Subcutaneous abdominal adipose tissue (tissue), 5 donors: ENCODE measurements at regions not wholly inside any gene's neighbourhood (a gene's known extent, or its start where the extent isn't known, plus 50 kb on each side); places are given as distances from the start of the nearest gene placed in this dataset.

Experiments used
- H3K27ac ChIP-seq: one replicate; pipeline ENCODE4 v1.7.0; 2013; ENCODE audit warnings: low read depth, mild to moderate bottlenecking, inconsistent platforms, low read length, moderate library complexity
- H3K27me3 ChIP-seq, 5 donors: one replicate each; pipeline ENCODE4 v1.7.0; 2013; ENCODE audit warnings: low read length in 5 of 5, inconsistent platforms in 1 of 5; ENCODE audit not compliant: control insufficient read depth in 5 of 5, insufficient read depth in 4 of 5
- H3K36me3 ChIP-seq, 5 donors: one replicate each; pipeline ENCODE4 v1.7.0; 2013; ENCODE audit warnings: low read length in 5 of 5; ENCODE audit not compliant: control insufficient read depth in 5 of 5, insufficient read depth in 5 of 5
- H3K4me1 ChIP-seq, 5 donors: one replicate each; pipeline ENCODE4 v1.7.0; 2013; ENCODE audit warnings: low read length in 5 of 5, mild to moderate bottlenecking in 3 of 5, moderate library complexity in 1 of 5; ENCODE audit not compliant: control insufficient read depth in 5 of 5, insufficient read depth in 5 of 5
- H3K4me3 ChIP-seq, 5 donors: one replicate each; pipeline ENCODE4 v1.7.0; 2013; ENCODE audit warnings: low read length in 5 of 5, low read depth in 1 of 5
- H3K9ac ChIP-seq, 5 donors: one replicate each; pipeline ENCODE4 v1.7.0; 2013; ENCODE audit warnings: low read length in 5 of 5, mild to moderate bottlenecking in 4 of 5, moderate library complexity in 3 of 5
- H3K9me3 ChIP-seq, 5 donors: one replicate each; pipeline ENCODE4 v1.7.0; 2013; ENCODE audit warnings: low read length in 5 of 5; ENCODE audit not compliant: control insufficient read depth in 5 of 5
- donor health status: healthy.
- donor health status: healthy.
- donor health status: healthy.
- donor health status: healthy.
- donor health status: healthy.

DNA sequence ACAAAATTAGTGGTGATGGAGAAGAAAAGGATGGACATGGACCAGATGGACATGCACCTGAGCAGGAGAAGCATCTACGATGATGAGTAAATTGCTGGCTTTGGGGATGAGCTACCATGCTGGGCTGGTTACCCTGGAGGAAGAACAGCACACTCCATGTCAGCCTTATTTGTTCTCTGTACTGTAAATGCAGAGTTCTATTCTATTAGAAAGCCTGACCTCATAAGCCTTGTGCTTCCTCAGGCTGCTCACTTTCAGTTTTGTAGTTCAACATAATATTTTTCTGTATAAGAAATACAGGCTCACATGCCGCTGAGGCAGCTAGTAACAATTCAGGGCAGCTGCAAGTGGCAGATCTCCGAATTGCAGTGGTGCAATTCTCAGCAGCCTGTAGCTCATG lies 249.6 kb downstream of the PLA2G4A start:
- Histone ChIP-seq H3K36me3 (no peaks in the 10 kb centered on the region), H3K4me1 (no peaks in the 10 kb centered on the region), H3K9ac (no peak overlapping the region), H3K27ac (no peak overlapping the region), H3K4me3 (no peak overlapping the region), H3K27me3 (peaks cover 0 to 4% (median 0%) of the 10 kb centered on the region in 5 donors), H3K9me3 (peaks cover 0 to 7% (median 7%) of the 10 kb centered on the region in 5 donors)

DNA sequence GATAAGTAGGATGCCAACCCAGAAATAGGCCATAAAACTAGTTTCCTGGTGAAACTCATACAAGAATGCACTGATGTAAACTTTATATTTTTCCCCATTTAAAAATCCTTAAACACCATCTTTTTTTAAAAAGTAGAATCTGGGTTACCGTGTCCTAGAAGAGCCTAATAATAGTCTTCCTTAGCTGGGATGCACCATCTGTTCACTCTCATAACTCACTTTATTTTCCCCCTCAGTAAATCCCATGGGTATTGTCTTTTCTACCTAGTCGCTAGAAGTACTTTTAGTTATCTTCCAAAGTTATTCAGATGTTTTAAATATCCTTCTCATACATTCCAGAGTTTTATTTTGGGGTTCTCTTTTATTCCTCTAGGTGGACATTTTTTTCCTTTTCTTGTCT lies 250.2 kb downstream of the PLA2G4A start:
- H3K9ac ChIP-seq = no peak overlapping the region
- H3K27ac ChIP-seq = no peak overlapping the region
- peaks cover 0 to 4% (median 0%) of the 10 kb centered on the region in 5 donors for H3K27me3 ChIP-seq
- H3K4me3 ChIP-seq = no peak overlapping the region
- no peaks in the 10 kb centered on the region for H3K4me1 ChIP-seq
- peaks cover 0 to 7% (median 7%) of the 10 kb centered on the region in 5 donors for H3K9me3 ChIP-seq
- no peaks in the 10 kb centered on the region for H3K36me3 ChIP-seq

GRCh38 chr1:187079330-187079729 lies 250.6 kb downstream of the PLA2G4A start:
- Histone ChIP-seq H3K27me3 (peaks cover 0 to 4% (median 0%) of the 10 kb centered on the region in 5 donors), H3K27ac (no peak overlapping the region), H3K4me1 (no peaks in the 10 kb centered on the region), H3K9ac (no peak overlapping the region), H3K36me3 (no peaks in the 10 kb centered on the region), H3K4me3 (no peak overlapping the region), H3K9me3 (peaks cover 0 to 7% (median 7%) of the 10 kb centered on the region in 5 donors)

DNA sequence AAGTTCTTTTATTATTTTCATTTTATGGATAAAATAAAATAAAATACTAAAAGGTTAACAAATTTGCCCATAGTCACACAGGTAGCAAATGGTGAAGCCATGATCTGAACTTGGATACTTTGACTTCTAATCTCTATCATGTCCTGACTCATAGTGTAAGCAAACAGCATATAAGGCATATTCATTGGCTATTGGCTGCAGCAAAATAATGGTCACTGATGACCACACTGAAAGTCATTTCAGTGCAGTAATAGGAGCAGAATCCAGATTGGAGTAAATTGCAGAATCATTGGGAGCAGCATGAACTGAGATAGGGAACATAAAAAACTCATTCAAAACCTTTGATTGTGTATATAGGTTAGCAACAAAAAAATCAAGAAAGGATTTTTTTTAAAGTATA lies 262.9 kb downstream of the PLA2G4A start:
- Histone ChIP-seq H3K27me3 (no peaks in the 10 kb centered on the region), H3K4me3 (no peak overlapping the region), H3K9me3 (peaks cover 0 to 4% (median 4%) of the 10 kb centered on the region in 5 donors), H3K36me3 (no peaks in the 10 kb centered on the region), H3K27ac (no peak overlapping the region), H3K9ac (no peak overlapping the region), H3K4me1 (no peaks in the 10 kb centered on the region)

- Histone ChIP-seq H3K27me3 (no peaks in the 10 kb centered on the region), H3K9ac (no peak overlapping the region), H3K4me1 (no peaks in the 10 kb centered on the region), H3K4me3 (no peak overlapping the region), H3K9me3 (peaks cover 0 to 4% (median 4%) of the 10 kb centered on the region in 5 donors), H3K36me3 (no peaks in the 10 kb centered on the region), H3K27ac (no peak overlapping the region)
Measured at GRCh38 chr1:187092104-187092503, 263.4 kb downstream of the PLA2G4A start.

DNA sequence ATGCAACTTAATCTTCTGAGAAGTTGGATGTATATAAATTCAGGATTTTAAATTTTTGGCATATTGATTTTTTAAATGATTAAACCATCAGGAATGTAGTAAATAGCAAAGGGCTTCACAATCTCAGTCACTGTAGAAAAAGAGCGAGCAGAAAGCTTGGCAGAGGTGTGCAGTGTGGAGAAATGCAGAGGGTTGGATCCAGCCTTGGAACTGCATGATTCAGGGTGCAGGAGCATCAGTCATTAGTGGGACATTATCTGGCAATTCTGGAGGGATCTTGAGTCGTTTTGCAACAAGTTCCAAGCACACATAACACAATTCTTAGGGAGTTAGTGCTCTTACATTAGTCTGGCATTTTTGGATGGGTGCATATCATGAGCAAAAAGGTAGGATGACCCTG lies 267.9 kb downstream of the PLA2G4A start:
- Histone ChIP-seq H3K27me3 (no peaks in the 10 kb centered on the region), H3K4me3 (no peak overlapping the region), H3K9ac (no peak overlapping the region), H3K27ac (no peak overlapping the region), H3K36me3 (no peaks in the 10 kb centered on the region), H3K4me1 (no peaks in the 10 kb centered on the region), H3K9me3 (no peaks in the 10 kb centered on the region)

- no peaks in the 10 kb centered on the region for H3K9me3 ChIP-seq
- no peaks in the 10 kb centered on the region for H3K4me1 ChIP-seq
- H3K27me3 ChIP-seq = no peaks in the 10 kb centered on the region
- H3K9ac ChIP-seq = no peak overlapping the region
- H3K27ac ChIP-seq = no peak overlapping the region
- H3K4me3 ChIP-seq = no peak overlapping the region
- H3K36me3 ChIP-seq = no peaks in the 10 kb centered on the region
Measured at GRCh38 chr1:187110351-187110750, 281.6 kb downstream of the PLA2G4A start.

GRCh38 chr1:187114792-187115191 lies 286.0 kb downstream of the PLA2G4A start:
- H3K36me3 ChIP-seq = no peaks in the 10 kb centered on the region
- H3K27ac ChIP-seq = no peak overlapping the region
- no peaks in the 10 kb centered on the region for H3K9me3 ChIP-seq
- H3K9ac ChIP-seq = no peak overlapping the region
- no peaks in the 10 kb centered on the region for H3K27me3 ChIP-seq
- H3K4me3 ChIP-seq = no peak overlapping the region
- H3K4me1 ChIP-seq = no peaks in the 10 kb centered on the region

GRCh38 chr1:187121661-187122060 lies 292.9 kb downstream of the PLA2G4A start:
- H3K4me1 ChIP-seq = no peaks in the 10 kb centered on the region
- H3K9ac ChIP-seq = no peak overlapping the region
- H3K9me3 ChIP-seq = no peaks in the 10 kb centered on the region
- no peaks in the 10 kb centered on the region for H3K27me3 ChIP-seq
- no peaks in the 10 kb centered on the region for H3K36me3 ChIP-seq
- no peak overlapping the region for H3K27ac ChIP-seq
- H3K4me3 ChIP-seq = no peak overlapping the region

- Histone ChIP-seq H3K9ac (no peak overlapping the region), H3K9me3 (no peaks in the 10 kb centered on the region), H3K36me3 (no peaks in the 10 kb centered on the region), H3K4me3 (no peak overlapping the region), H3K27ac (no peak overlapping the region), H3K4me1 (no peaks in the 10 kb centered on the region), H3K27me3 (no peaks in the 10 kb centered on the region)
Measured at GRCh38 chr1:187122566-187122965, 293.8 kb downstream of the PLA2G4A start.

DNA sequence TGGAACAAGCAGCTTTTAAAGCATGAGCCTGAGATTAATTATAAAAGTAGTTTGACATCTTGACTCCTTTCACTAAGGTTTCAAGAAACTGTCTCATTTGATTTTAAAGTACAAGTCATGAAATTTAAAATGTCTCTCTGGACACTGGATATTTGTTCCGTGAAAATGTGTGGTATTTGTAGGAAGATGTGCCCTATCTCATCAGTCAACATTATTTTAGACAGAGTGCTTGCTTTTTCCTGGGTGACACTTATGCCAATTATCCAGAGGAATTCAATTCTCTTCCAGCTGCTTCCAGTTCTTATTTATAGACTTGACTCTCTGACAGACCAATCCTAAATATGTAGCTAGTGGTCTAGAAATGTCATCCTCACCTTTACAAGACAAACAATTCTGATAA lies 300.4 kb downstream of the PLA2G4A start:
- H3K4me1 ChIP-seq = no peaks in the 10 kb centered on the region
- no peak overlapping the region for H3K27ac ChIP-seq
- no peaks in the 10 kb centered on the region for H3K36me3 ChIP-seq
- no peaks in the 10 kb centered on the region for H3K27me3 ChIP-seq
- no peak overlapping the region for H3K9ac ChIP-seq
- peaks cover 0 to 5% (median 3%) of the 10 kb centered on the region in 5 donors for H3K9me3 ChIP-seq
- no peak overlapping the region for H3K4me3 ChIP-seq
